ENCODE measurements at regions not wholly inside any gene's neighbourhood (a gene's known extent, or its start where the extent isn't known, plus 50 kb on each side); places are given as distances from the start of the nearest gene placed in this dataset.

DNA sequence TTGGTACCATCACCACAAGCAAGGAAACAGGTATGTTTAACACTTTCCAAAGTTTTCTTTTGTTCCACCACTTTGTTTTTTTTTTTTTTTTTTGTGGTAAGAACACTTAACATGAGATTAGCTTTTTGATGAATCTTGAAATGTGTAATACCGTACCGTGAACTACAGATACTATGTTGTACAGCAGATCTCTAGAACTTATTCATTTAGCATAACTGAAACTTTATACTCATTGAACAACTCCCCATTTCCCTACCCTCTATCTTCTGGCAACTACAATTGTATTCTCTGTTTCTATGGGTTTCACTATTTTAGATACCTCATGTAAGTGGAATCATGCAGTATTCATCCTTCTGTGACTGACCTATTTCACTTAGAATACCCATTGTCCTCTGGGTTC is 162.7 kb upstream of the ITGB1 start:
- DNase-seq (ENCODE audit: extremely low spot score): no peak
- no peak for TF ChIP-seq BHLHE40 (IDR thresholded peaks at IDR 0.05; ENCODE audit: borderline replicate concordance)
- TF ChIP-seq TARDBP (IDR thresholded peaks at IDR 0.05): no peak
- TF ChIP-seq, protein P1, sequence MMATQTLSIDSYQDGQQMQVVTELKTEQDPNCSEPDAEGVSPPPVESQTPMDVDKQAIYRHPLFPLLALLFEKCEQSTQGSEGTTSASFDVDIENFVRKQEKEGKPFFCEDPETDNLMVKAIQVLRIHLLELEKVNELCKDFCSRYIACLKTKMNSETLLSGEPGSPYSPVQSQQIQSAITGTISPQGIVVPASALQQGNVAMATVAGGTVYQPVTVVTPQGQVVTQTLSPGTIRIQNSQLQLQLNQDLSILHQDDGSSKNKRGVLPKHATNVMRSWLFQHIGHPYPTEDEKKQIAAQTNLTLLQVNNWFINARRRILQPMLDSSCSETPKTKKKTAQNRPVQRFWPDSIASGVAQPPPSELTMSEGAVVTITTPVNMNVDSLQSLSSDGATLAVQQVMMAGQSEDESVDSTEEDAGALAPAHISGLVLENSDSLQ (IDR thresholded peaks at IDR 0.05): no peak
- no peak for TF ChIP-seq LEF1 (IDR thresholded peaks at IDR 0.05; ENCODE audit: borderline replicate concordance)
- no peak for TF ChIP-seq FOXA1 (IDR thresholded peaks at IDR 0.05)
- TF ChIP-seq HDGF (IDR thresholded peaks at IDR 0.05; ENCODE audit: borderline replicate concordance): no peak
- no peak for TF ChIP-seq ELF4 (IDR thresholded peaks at IDR 0.05)
- no peak for TF ChIP-seq ARNT (IDR thresholded peaks at IDR 0.05)
- TF ChIP-seq SP1 (IDR thresholded peaks at IDR 0.05): no peak
- TF ChIP-seq L3MBTL2 (conservative IDR thresholded peaks at IDR 0.05): no peak
- TF ChIP-seq ZNF384 (IDR thresholded peaks at IDR 0.05): no peak
- TF ChIP-seq CTBP1 (IDR thresholded peaks at IDR 0.05; ENCODE audit: borderline replicate concordance): no peak
- no peak for TF ChIP-seq NFRKB (IDR thresholded peaks at IDR 0.05)
- ChIA-PET POLR2A (no interaction called here), CTCF (no interaction called here)

DNA sequence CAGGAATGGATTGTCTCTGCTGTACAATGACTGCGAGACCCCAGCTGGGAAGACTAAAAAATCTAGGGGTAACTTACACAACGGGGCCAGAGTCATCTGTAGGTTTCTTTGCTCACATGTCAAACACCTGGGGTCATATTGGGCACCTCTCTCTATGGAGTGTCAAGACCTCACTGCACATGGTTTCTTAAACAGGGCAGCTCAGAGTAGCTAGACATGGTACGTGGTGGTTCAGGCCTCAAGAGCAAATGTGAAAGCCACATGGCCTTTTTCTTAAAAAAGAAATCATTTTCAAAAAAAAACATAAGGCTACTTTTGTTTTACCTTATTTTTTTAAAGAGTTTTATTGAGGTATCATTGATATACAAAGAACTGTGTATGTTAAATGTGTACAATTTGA is 162.2 kb upstream of the ITGB1 start:
- TF ChIP-seq CTBP1 (IDR thresholded peaks at IDR 0.05; ENCODE audit: borderline replicate concordance) (no peak), SUZ12 (IDR thresholded peaks at IDR 0.05) (no peak), FOXM1 (IDR thresholded peaks at IDR 0.05; ENCODE audit: borderline replicate concordance) (no peak), ZNF384 (IDR thresholded peaks at IDR 0.05) (no peak), FOXA1 (IDR thresholded peaks at IDR 0.05) (no peak), ARNT (IDR thresholded peaks at IDR 0.05) (no peak), HDGF (IDR thresholded peaks at IDR 0.05; ENCODE audit: borderline replicate concordance) (no peak), TARDBP (IDR thresholded peaks at IDR 0.05) (no peak), LEF1 (IDR thresholded peaks at IDR 0.05; ENCODE audit: borderline replicate concordance) (no peak), SP1 (IDR thresholded peaks at IDR 0.05) (no peak), NFRKB (IDR thresholded peaks at IDR 0.05) (no peak), L3MBTL2 (conservative IDR thresholded peaks at IDR 0.05) (no peak), FOXK2 (IDR thresholded peaks at IDR 0.05) (no peak), ELF4 (IDR thresholded peaks at IDR 0.05) (no peak)
- TF ChIP-seq, protein P1 (IDR thresholded peaks at IDR 0.05): no peak
- POLR2A ChIA-PET: no interaction called here
- no peak for DNase-seq (ENCODE audit: extremely low spot score)
- CTCF ChIA-PET: no interaction called here

DNA sequence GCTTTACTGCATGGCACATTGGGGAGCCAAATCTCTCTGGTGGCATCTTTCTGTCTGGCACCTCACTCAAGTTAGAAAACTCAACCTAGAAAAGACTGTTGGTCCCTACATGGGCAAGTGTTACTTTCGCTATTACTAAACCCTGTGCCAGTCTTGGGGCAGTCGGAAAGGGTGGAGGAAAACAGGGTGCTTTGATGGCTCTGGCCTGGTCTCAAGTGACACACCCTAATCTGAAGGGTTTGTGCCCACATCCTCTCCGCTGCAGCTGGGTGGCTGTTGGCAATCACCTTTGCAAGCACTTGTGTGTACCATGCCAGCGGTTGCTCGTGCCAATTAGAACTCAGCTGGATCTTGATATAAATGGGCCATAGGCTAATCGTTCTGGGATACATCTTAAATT is 159.8 kb upstream of the ITGB1 start:
- no peak for TF ChIP-seq L3MBTL2 (conservative IDR thresholded peaks at IDR 0.05)
- no peak for TF ChIP-seq SP1 (IDR thresholded peaks at IDR 0.05)
- TF ChIP-seq ELF4 (IDR thresholded peaks at IDR 0.05): no peak
- TF ChIP-seq LEF1 (IDR thresholded peaks at IDR 0.05; ENCODE audit: borderline replicate concordance): no peak
- no peak for TF ChIP-seq FOXK2 (IDR thresholded peaks at IDR 0.05)
- no peak for TF ChIP-seq BHLHE40 (IDR thresholded peaks at IDR 0.05; ENCODE audit: borderline replicate concordance)
- TF ChIP-seq ZNF384 (IDR thresholded peaks at IDR 0.05): no peak
- TF ChIP-seq ARNT (IDR thresholded peaks at IDR 0.05): no peak
- no peak for TF ChIP-seq NFRKB (IDR thresholded peaks at IDR 0.05)
- TF ChIP-seq FOXA1 (IDR thresholded peaks at IDR 0.05): no peak
- TF ChIP-seq, protein P1 (IDR thresholded peaks at IDR 0.05): no peak
- TF ChIP-seq SUZ12 (IDR thresholded peaks at IDR 0.05): no peak
- TF ChIP-seq HDGF (IDR thresholded peaks at IDR 0.05; ENCODE audit: borderline replicate concordance): no peak
- no peak for TF ChIP-seq TARDBP (IDR thresholded peaks at IDR 0.05)
- no peak for TF ChIP-seq FOXM1 (IDR thresholded peaks at IDR 0.05; ENCODE audit: borderline replicate concordance)
- TF ChIP-seq CTBP1 (IDR thresholded peaks at IDR 0.05; ENCODE audit: borderline replicate concordance): no peak
- DNase-seq (ENCODE audit: extremely low spot score): no peak
- ChIA-PET POLR2A (no interaction called here), CTCF (no interaction called here)

DNA sequence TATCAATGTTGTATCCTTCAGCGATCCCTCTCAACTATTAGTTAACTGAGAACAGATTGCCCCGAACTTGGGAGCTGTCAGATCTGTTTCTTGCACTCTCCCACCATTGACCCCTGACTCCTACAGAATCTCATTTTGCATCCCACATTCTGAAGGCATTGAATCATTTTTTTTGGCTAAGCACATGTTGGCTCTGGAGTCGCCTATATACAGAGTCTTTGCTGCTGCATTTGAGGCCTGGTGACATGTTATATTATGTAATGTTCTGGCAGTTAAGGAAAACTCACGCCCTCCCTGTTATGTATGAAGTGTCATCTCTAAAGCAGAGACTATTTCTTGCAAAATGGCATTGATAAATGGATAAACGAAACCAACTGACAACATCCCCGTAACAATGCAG is 159.2 kb upstream of the ITGB1 start:
- TF ChIP-seq ARNT (IDR thresholded peaks at IDR 0.05): no peak
- no peak for DNase-seq (ENCODE audit: extremely low spot score)
- CTCF ChIA-PET: interaction anchor here (0.8 kb wide), 1 partner anchor 415 kb away, joined by 3 read pairs; no protein-coding TSS in a partner anchor
- POLR2A ChIA-PET: no interaction called here

DNA sequence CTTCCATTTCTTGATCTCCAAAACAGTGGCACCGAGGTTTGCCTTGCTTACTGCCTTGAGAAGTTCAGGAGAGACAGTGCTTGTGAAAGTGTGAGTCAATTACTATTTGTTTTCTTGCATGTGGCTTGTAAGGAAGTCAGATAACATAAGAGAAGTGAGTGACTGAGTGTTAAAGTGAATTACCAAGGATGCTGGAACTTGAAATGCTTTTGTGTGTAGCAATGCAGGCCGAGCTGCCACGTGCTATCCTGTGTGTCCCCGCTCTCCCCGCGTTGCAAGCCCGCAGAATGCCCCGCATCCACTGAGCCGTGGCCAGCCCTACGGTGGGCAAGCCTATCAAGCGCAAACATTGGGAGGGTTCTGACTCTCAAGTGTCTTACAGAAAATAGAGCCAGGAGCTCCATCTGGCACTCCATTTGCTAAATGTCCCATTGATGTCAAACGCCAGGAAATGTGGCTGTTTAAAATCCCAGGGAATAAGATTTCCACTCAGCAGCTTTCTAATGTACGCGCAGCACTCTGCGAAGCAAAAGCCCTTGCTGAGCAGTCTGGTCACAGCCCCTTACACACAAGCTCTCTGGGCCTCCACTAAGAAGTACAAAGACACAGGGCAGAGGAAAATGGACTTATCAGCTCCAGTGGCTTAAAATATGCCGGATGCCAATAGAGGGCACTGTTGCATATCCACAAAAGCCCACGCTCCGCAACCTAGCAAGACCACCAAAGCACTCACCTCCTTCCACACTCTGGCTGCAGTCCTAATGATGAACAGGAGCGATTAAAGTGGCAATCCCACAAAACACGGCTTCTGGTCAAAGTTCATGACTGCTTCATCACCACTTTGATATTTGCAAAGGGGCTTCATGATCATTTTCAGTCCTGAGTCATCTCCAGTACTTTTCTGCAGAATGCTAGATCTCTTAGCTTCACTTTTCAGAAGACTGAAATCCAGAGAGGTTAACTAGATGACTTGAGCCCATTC is 158.0 kb upstream of the ITGB1 start:
- peak; percentile 45 for DNase-seq (ENCODE audit: extremely low spot score)
- POLR2A ChIA-PET: no interaction called here
- TF ChIP-seq ELF4 (IDR thresholded peaks at IDR 0.05) (no peak), ARNT (IDR thresholded peaks at IDR 0.05) (no peak), FOXM1 (IDR thresholded peaks at IDR 0.05; ENCODE audit: borderline replicate concordance) (no peak), LEF1 (IDR thresholded peaks at IDR 0.05; ENCODE audit: borderline replicate concordance) (no peak)
- CTCF ChIA-PET: interaction anchor here (0.6 to 1.7 kb wide), 9 partner anchors 9 to 550 kb away, joined by 3 to 11 read pairs (median 3); no protein-coding TSS in a partner anchor

DNA sequence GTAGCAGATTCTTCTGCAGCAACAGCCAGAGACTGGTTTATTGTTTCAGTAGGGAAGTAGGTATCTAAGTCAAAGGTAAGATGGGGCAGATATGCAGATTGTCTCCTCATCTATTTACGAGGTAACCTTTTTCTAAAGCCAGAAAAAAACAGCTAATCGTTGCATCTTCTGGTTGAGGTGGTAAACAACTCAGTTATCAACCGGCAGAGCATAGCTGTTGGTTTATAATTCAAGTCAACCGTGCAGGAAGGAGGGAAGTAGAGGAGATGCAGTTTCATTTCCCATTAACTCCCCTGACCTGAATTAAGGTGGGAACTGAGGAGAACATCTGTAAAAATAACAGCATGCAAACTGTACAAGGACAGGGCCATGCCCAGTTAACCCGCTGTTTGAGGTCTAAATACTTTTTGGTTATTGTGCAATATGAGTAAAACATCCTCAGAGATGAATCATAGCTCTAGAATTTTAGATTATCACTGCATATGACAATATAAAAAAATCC is 156.5 kb upstream of the ITGB1 start:
- ChIA-PET CTCF (no interaction called here), POLR2A (no interaction called here)
- TF ChIP-seq BHLHE40 (IDR thresholded peaks at IDR 0.05; ENCODE audit: borderline replicate concordance) (no peak), FOXA1 (IDR thresholded peaks at IDR 0.05) (no peak), SP1 (IDR thresholded peaks at IDR 0.05) (no peak), FOXM1 (IDR thresholded peaks at IDR 0.05; ENCODE audit: borderline replicate concordance) (no peak), LEF1 (IDR thresholded peaks at IDR 0.05; ENCODE audit: borderline replicate concordance) (no peak), FOXK2 (IDR thresholded peaks at IDR 0.05) (no peak), TARDBP (IDR thresholded peaks at IDR 0.05) (no peak), NFRKB (IDR thresholded peaks at IDR 0.05) (no peak), CTBP1 (IDR thresholded peaks at IDR 0.05; ENCODE audit: borderline replicate concordance) (no peak), L3MBTL2 (conservative IDR thresholded peaks at IDR 0.05) (no peak), ELF4 (IDR thresholded peaks at IDR 0.05) (no peak), ZNF384 (IDR thresholded peaks at IDR 0.05) (no peak), SUZ12 (IDR thresholded peaks at IDR 0.05) (no peak), HDGF (IDR thresholded peaks at IDR 0.05; ENCODE audit: borderline replicate concordance) (no peak), ARNT (IDR thresholded peaks at IDR 0.05) (no peak)
- TF ChIP-seq, protein P1 (IDR thresholded peaks at IDR 0.05): no peak
- DNase-seq (ENCODE audit: extremely low spot score): no peak
